HG02840 (cell line): ENCODE measurements at regions not wholly inside any gene's neighbourhood (a gene's known extent, or its start where the extent isn't known, plus 50 kb on each side); places are given as distances from the start of the nearest gene placed in this dataset.
"Not testable (repeated sequence)": the region's sequence is repeated elsewhere in the genome, so short reads cannot be mapped to it uniquely, and the experiment has no call there.

Experiments
- ATAC-seq: cut with Tn5 transposase; IDR thresholded peaks from one replicate; pipeline ENCODE4 v1.9.1; 2021; ENCODE audit warnings: mild to moderate bottlenecking, moderate library complexity, moderate number of reproducible peaks; ENCODE audit not compliant: unreplicated experiment, low FRiP score

DNA sequence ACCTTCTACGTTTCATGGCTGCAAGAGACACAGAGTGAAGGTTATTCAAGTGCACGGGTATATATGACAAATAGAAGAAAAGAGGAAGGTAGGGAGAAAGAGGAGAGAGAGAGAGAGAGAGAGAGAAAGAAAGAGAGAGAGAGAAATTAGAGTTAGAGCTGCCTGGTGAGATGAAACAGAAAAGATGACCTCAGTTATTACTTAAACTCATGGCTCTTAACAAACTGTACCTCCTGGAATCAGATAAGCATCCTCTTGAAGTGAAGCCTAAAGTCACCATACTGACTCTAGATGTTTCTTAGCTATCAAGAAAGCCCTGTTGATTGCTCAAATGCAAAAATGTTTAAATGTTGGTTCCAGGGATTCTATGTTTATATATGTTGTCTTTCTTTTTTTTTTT is 597.7 kb upstream of the ZP4 start:
- no peak for ATAC-seq

DNA sequence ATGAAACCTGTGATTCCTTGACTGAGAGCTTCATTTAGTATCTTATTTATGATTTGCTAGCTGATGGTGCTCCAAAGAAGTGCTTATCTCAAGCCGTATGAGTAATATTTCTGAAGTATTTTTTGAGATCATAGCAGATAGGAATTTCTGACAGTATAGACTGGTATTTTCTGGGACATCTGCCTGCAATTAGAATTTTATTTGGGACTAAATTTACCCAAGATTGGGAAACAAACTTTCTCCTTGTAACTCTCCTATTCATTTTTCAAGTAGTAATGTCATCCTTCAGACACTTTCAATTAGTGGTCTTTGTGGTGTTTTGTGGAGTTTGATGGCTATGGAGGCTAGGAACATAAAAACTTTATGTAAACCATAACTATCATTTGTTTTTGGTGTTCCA is 597.2 kb upstream of the ZP4 start:
- ATAC-seq = no peak

DNA sequence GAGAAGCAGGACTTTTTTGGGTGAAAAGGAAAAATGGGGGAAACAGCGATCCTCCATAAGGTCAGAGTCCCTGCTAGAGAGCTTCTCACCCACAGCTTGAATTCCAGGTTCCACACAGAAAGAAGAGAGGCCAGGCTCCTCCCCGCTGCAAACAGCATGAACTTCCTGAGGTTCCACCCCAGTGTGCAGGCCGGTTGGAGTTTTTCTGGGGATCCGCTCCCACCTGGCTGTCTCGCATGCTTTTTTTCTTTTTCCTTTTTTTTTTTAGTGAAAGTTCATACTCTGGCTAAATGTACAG is 595.1 kb upstream of the ZP4 start:
- ATAC-seq = no peak

DNA sequence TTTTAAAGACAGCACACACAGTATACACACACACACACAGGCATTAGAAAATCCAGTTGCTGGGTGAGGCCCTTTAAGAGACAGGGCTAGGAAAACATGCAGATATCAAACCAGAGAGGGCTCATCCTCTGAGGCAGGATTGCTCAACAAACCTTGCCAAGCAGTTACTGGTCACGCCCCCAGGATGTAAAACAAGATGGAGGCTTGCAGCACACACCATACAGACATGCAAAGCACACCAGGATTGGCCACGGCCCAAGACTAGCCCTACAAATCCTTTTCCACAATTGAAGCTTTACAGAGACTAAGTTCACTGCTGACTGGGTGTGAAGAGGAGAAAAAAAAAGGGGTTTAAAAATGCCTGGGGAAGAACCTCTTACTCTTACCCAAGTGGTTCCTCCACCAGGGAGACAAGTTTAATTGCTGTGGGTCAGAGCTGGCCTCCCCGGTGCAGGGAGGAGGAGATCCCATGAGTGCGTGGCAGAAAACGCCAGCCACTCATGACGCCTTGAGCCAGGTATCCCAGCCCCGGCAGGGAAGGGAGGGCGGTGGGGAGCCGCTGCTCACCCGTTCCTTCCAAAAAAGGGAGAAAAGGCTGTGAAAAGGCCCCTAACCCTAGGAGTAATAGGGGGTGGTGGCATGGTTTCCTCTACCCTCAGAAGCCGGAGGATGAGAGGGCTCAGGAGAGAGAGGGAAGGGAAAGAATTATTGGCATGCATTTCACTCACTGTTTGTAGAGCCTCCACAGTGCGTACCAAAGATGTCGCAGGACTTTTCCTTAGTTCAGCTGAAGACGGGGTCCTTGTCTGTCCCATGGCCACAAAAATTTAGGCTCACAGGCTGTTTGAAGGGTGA is 594.6 kb upstream of the ZP4 start:
- ATAC-seq = no peak

DNA sequence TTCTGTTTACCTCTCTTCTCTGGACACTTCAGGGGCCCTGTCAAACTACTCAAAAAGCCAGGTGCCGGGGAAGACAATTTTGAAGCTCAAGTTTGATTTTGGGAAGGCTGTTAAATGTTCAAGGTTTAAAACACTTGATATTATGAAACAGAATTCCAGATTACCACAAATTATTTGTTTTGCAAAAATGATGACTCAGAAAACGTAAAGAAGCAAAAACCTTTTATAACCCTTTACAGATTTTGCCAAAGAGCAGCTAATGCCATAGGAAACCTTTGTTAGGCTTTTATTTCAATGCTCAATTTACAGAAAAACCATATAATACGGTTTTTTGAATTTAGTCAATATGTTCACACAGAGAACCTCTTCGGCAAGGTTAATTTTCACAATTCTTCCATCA is 593.4 kb upstream of the ZP4 start:
- ATAC-seq = no peak

DNA sequence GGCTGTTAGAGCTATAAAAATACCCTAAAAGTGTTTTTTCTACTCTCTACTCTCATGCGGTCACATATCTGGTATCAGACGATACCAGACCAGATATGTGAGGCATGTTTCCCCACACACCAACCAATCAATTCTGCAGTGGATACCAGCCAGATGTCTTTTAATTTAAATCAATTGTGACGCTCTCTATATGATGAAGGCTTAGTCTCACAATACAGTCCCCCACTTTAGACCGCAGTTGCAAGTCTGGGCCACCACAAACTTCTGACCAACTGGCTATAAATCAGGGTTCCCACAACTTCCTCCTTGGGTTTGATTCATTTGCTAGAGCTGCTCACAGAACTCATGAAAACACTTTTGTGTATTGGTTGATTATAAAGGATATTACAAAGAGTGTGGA is 586.1 kb upstream of the ZP4 start:
- ATAC-seq = no peak

DNA sequence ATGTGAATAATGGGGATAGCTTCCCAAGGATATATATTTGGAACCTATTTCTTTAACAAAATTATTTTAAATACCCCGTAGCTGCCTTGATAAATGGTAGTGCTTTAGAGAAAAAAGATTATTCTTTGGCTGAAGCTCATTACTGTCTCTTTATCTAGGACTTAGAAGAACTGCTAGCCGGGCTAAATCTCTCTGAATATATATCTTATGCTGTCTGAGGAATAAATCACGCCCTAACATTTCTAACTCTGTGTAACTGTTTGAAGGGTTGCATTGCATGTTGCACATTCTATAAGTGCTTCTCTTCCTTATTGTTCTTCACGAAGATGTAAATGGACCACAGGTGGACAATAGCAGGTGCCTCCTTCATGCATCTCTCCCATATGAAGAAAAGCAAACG is 585.0 kb upstream of the ZP4 start:
- no peak for ATAC-seq

DNA sequence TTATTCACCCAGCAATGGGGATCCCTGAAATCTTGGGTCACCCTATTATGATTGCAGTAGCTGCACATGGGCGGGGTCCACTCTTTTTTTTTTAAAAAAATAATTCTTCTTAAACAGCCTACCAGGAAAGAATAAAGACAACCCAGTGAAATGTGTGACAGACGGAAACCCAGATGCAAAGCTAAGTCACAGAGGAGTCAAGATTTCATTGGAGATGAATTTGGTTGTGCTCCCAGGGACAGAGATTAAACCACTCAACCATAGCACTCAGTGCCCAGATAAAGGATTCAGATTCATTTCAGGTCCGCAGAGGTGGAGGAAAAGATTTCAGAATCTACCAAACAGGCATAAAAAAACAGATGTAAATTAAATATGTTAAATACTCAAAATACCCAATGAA is 583.5 kb upstream of the ZP4 start:
- ATAC-seq = no peak

DNA sequence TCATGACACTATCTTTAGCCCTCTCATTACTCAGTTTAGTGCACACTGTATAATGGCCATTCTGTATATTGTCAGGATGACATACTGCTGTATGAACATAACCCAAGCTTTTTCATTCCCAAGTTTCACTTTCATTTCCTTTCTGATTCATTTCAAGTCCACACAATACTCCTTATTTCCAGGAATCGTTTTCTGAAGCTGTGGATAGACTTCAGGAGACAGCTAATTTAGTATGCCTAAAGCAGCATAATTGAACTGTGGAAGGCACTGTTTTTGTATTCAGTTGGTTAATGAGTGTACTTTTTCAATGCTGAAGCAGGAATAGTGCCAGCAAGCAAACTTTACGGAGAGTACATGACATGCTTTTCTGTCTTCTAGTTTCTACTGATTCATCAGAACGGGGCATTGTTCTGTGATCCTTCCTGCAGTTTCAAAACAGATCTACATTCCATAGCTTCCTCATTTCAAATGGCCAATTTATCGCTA is 578.5 kb upstream of the ZP4 start:
- ATAC-seq = no peak

DNA sequence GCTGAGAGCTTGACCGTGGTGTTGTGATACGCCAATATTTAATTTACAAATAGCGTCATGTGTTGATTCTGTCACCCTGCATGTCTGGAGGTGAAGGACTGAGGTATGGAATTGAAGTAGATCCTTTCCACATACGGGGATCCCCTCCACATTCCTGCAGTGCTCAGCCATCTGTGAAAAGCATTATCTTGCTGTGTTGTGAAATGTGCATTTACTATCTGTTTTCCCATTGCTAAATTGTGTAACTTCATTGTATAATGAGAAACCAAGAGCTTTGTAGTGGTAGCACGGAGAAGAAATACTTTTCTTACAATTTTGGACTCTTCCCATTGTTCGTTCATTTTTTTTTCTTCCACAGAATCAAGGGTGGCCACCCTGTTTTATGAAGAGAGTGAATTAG is 577.3 kb upstream of the ZP4 start:
- no peak for ATAC-seq

DNA sequence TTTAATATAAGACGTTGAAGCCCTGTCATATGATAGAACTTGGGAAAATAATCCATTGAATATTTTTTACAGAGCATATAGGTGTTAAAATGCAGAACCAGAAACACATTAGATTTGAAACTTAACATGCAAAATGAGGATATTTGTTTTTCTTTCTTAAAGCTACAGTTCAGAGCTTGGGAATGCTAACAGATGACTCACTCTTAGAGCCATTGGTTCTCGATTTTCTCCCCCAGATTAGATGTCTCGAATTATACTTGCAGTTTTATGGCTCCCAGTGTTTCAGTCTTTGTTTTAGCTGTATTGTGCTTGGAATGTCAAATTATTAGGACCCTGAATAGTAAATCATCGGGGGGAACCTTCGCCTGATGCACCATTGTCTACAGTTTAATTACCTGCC is 575.7 kb upstream of the ZP4 start:
- ATAC-seq = no peak

DNA sequence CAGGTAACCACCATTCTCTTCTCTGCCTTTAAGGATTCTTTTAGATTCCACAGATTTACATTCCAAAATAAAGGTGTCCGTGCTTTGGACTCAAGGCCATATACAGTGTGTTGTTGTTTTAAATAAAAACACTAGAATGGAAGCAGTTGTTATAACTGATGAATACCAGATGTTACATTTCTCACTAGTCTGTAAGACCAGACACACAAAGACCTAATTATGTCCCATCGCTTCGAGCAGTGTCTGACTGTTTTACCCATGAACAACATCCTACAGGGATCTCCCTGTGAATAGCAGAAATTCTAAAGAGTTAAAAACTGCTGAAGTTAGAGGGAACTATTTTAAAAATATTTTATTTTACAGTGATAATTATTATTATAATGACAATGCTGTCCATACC is 574.7 kb upstream of the ZP4 start:
- no peak for ATAC-seq

DNA sequence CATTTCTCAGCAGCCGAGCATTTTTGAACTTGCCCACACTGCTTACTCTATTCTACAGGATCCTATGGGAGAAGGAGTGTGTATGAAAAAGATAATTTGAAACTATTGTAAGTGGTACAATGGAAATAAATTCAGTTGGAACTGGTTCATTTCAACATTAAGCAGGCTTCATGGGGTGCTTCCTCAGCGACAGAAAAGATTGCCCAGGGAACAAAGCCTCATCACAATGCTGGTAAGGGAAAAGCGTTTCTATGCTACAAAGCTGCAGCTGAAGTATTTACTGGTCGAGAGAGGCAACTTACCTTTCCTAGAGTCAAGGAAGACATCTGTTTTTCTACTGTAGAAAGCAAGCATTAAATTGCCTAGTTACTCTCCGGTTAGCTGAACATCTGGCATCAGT is 568.2 kb upstream of the ZP4 start:
- ATAC-seq = no peak

DNA sequence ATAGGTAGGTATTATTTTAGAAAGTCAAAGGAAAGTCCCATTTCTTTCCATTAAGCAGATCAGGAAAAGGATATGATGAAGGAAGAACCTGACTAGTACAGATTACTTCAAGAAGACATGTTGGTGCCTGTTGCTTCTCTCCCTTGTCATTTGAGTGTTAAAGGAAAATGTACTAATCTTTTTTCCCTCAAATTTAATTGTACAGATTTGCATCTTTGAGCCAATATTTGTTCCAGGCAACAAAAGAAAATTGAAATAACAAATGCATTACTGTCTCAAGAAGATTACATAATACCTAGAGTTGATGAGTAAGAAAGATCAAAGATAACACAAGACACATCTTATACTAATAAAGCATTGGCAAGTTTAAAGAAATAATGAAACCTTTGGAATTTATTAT is 566.9 kb upstream of the ZP4 start:
- no peak for ATAC-seq

DNA sequence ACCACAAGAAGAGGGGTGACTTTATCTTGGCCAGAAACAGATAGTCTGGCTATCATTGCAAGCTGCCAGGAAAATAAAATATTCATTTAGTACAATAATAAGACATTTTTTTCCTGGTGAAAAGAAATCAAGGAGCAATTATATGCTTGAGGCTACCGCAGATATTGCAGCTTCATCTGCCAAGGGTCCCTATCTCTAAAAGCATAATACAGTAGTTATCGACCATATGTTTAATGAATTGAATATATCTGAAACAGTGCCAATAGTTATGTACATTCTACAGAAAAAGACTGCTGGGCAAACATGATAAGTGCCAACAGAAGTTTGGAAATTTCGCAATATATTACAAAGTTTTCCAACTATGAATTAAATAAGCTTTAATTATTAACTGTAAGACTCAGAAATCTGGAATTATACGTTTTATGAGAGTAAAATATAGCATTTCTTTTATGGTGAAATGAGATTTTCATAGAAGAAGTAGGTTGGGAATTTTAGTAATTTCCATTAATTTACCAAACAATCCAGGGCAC is 561.1 kb upstream of the ZP4 start:
- ATAC-seq = no peak

DNA sequence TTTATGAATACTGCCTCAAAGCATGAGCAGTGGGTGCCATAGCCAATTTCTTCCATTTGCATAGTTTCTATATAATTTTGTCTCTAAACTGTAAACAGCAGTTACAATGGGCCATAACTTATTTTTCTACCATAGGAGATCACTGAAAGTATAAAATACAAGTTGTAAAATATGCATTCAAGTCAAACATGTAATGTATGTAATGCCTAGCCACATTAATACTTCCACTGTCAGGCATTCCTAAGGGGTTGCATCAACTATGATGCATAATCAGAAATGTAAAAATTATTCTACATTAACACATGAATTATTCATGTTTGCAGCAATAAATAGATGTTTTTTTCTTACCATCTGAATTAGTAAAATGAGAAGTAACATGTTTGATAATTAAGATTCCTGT is 560.3 kb upstream of the ZP4 start:
- no peak for ATAC-seq

DNA sequence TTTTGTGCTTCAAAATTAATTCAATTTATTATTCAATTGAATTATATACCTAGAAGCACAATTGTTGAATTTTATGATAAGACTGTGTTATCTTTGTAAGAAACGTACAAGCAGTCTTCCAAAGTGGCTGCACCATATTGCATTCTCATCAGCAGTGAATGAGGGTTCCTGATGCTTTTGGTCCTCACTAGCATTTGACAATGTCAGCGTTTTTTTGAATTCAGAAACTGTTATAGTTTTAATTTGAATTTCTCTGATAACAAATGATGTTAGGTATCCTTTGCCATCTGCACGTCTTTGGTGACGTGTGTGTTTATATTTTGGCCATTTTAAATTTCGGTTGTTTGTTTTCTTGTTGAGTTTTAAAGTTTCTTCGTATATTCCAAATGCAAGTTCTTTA is 553.0 kb upstream of the ZP4 start:
- no peak for ATAC-seq

DNA sequence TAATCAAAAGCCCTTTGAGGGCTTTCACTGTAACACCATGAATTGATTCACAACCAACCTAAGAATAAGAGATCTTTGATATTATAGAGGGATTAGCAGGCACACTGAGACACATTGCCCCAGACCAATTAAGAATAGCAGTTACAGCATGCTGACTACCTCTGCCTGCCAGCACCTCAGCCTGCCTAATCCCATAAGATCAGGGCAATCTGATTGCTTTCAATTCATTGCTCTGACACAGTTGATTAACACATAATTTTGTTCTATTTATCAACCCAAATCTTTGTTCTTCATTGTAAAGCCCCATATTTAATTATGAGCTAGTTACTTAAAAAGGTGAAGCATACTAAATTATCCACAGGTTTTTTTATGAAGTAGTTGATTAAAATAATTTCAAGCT is 548.8 kb upstream of the ZP4 start:
- ATAC-seq = no peak

DNA sequence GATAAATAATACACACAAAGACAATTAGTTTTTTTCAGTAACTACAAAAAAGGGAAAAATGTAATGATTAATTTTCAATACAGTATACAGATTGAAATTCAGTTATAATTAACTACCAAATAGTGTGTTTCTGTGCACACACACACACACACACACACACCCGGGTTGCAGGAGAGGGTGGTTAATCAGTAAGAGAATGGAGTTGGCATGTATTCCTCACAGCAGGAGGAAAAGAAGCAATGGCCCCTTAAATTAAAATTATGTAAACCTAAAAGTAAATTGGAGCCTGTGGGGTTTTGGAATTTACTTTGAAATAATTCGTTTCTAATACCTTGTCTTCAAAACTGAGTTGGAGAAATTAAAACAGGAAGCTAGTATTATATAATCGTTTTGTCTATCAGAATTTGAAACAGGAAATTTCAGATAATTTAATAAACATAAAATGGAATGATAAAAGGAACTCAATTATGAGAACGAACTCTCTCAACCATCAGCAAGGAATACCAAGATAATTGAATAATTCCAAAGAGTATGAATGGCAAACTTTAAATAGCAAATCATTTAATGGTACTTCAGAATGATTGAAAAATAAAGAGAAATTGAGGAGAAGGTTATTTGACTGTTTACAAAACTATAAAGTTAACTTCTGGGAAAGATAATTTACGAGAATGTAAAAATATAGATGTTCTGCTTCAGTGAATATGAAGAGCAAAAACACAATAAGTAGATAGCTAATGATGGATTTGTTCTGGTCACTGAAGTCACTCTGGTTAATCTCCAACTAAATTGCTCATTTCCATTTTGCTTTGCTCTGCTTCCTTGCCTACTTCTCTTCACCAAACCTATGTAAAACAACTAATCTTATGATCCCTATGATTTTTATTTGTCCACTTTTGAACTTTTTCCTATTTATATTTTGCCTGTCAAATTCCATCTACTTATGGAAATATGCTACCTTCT is 547.9 kb upstream of the ZP4 start:
- no peak for ATAC-seq

DNA sequence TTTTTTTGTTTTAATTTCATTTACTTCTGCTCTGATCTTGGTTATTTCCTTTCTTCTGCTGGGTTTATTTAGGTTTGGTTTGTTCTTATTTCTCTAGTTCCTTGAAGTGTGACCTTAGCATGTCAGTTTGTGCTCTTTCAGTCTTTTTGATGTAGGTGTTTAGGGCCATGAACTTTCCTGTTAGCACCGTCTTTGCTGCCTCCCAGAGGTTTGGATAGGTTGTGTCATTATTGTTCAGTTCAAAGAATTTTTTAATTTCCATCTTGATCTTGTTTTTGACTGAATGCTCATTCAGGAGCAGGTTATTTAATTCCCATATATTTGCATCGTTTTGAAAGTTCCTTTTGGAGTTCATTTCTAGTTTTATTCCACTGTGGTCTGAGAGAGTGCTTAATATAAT is 539.0 kb upstream of the ZP4 start:
- ATAC-seq = not testable (repeated sequence)

DNA sequence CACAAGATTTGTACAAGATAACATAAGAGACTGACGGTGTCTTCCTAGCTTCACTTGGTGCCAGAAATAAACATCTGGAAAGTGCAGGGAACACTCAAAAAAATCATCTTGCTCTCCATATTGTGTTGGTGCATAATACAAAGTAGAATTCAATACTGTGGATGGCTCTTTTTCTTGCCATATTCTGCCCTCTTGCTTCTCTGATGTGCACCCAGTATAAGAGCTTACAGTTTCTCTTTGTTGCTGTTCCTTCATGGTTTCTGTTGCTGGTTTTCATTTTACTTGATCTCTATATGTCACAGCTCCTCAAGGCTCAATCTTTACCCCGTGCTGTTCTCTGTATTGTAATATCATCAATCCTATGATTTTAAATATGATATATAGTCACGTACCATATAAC is 528.5 kb upstream of the ZP4 start:
- ATAC-seq = no peak
